ENCODE measurements at regions not wholly inside any gene's neighbourhood (a gene's known extent, or its start where the extent isn't known, plus 50 kb on each side); places are given as distances from the start of the nearest gene placed in this dataset.

- Histone ChIP-seq H3K4me3 (ENCODE audit: control extremely low read depth in 1 of 5, extremely low read depth in 1 of 5, insufficient read depth in 1 of 5, low read depth in 2 of 5, low read length in 4 of 5) (no peak overlapping the region), H3K4me2 (replicated peaks; ENCODE audit: low read depth, low read length, poor library complexity, severe bottlenecking) (no peak overlapping the region), H3K27me3 (replicated peaks in 1 of 4; ENCODE audit: control extremely low read depth in 1 of 4, control insufficient read depth in 3 of 4, insufficient read depth in 4 of 4, low read length in 3 of 4) (no peaks in the 10 kb centered on the region), H3K79me2 (ENCODE audit: control insufficient read depth, insufficient read depth, low read length) (no peaks in the 10 kb centered on the region), H3K4me1 (ENCODE audit: control insufficient read depth in 2 of 2, insufficient read depth in 2 of 2, low read length in 2 of 2) (no peaks in the 10 kb centered on the region), H4K20me1 (ENCODE audit: control insufficient read depth, insufficient read depth, low read length, poor library complexity, severe bottlenecking) (no peaks in the 10 kb centered on the region), H3K9ac (ENCODE audit: low read length) (no peak overlapping the region), H2AFZ (ENCODE audit: insufficient read depth, low read depth, low read length, poor library complexity, severe bottlenecking) (no peak overlapping the region), H3K9me3 (ENCODE audit: control extremely low read depth in 1 of 3, control insufficient read depth in 2 of 3, insufficient read depth in 1 of 3, low read length in 2 of 3) (no peaks in the 10 kb centered on the region), H3K27ac (ENCODE audit: low read length in 2 of 2) (no peak overlapping the region), H3K36me3 (replicated peaks in 1 of 2; ENCODE audit: control extremely low read depth in 1 of 2, control insufficient read depth in 1 of 2, extremely low read depth in 1 of 2, insufficient read depth in 2 of 2, low read length in 1 of 2) (no peaks in the 10 kb centered on the region)
- CTCF ChIA-PET, result no interaction called here
- Mint-ChIP-seq H3K4me1 (no peaks in the 10 kb centered on the region), H3K27me3 (no peaks in the 10 kb centered on the region), H3K9me3 (ENCODE audit: insufficient read depth) (no peaks in the 10 kb centered on the region), H3K4me3 (no peak overlapping the region), H3K27ac (no peak overlapping the region)
- ATAC-seq (ENCODE audit: low read depth), result no peak
- no peak for DNase-seq
- POLR2A ChIA-PET, result no interaction called here
- intact Hi-C loops (cut with micrococcal nuclease), result no loop called here
- no peak for TF ChIP-seq EZH2 (IDR thresholded peaks at IDR 0.05; ENCODE audit: borderline replicate concordance, insufficient read depth, low read depth, low read length, poor library complexity, severe bottlenecking)
These were observed 70.6 kb downstream of the FSCB start for GRCh38 chr14:44436458-44436857.

- no peaks in the 10 kb centered on the region for H3K36me3 ChIP-seq (replicated peaks in 1 of 2; ENCODE audit: control extremely low read depth in 1 of 2, control insufficient read depth in 1 of 2, extremely low read depth in 1 of 2, insufficient read depth in 2 of 2, low read length in 1 of 2)
- ATAC-seq (ENCODE audit: low read depth) (no peak), DNase-seq (no peak)
- H3K79me2 ChIP-seq (ENCODE audit: control insufficient read depth, insufficient read depth, low read length), result no peaks in the 10 kb centered on the region
- no peaks in the 10 kb centered on the region for H3K4me1 ChIP-seq (ENCODE audit: control insufficient read depth in 2 of 2, insufficient read depth in 2 of 2, low read length in 2 of 2)
- no peaks in the 10 kb centered on the region for H3K4me1 Mint-ChIP-seq
- TF ChIP-seq EZH2 (IDR thresholded peaks at IDR 0.05; ENCODE audit: borderline replicate concordance, insufficient read depth, low read depth, low read length, poor library complexity, severe bottlenecking) (no peak), CTCF (IDR thresholded peaks at IDR 0.05) (no peak)
- 70% methylated on average over 2 of the region's 3 CpGs for WGBS (ENCODE audit: insufficient coverage)
- H3K27ac Mint-ChIP-seq, result no peak overlapping the region
- H3K27ac ChIP-seq (ENCODE audit: low read length in 2 of 2), result no peak overlapping the region
- CTCF ChIA-PET, result no interaction called here
- H3K9ac ChIP-seq (ENCODE audit: low read length), result no peak overlapping the region
- intact Hi-C loops (cut with micrococcal nuclease), result no loop called here
- no peak overlapping the region for H2AFZ ChIP-seq (ENCODE audit: insufficient read depth, low read depth, low read length, poor library complexity, severe bottlenecking)
- POLR2A ChIA-PET, result no interaction called here
- H3K4me2 ChIP-seq (replicated peaks; ENCODE audit: low read depth, low read length, poor library complexity, severe bottlenecking), result no peak overlapping the region
- no peaks in the 10 kb centered on the region for H4K20me1 ChIP-seq (ENCODE audit: control insufficient read depth, insufficient read depth, low read length, poor library complexity, severe bottlenecking)
- no peaks in the 10 kb centered on the region for H3K27me3 Mint-ChIP-seq
- H3K9me3 Mint-ChIP-seq (ENCODE audit: insufficient read depth), result peaks cover 1% of the 10 kb centered on the region
- no peaks in the 10 kb centered on the region for H3K27me3 ChIP-seq (replicated peaks in 1 of 4; ENCODE audit: control extremely low read depth in 1 of 4, control insufficient read depth in 3 of 4, insufficient read depth in 4 of 4, low read length in 3 of 4)
- H3K4me3 Mint-ChIP-seq, result no peak overlapping the region
- peaks cover 0 to 9% (median 1%) of the 10 kb centered on the region in 3 donors for H3K9me3 ChIP-seq (ENCODE audit: control extremely low read depth in 1 of 3, control insufficient read depth in 2 of 3, insufficient read depth in 1 of 3, low read length in 2 of 3)
- no peak overlapping the region for H3K4me3 ChIP-seq (ENCODE audit: control extremely low read depth in 1 of 5, extremely low read depth in 1 of 5, insufficient read depth in 1 of 5, low read depth in 2 of 5, low read length in 4 of 5)
These were observed 78.7 kb downstream of the FSCB start for GRCh38 chr14:44428231-44428945.

Measured in B cell (primary cell).